Neural cell (in vitro differentiated cells): ENCODE measurements at regions not wholly inside any gene's neighbourhood (a gene's known extent, or its start where the extent isn't known, plus 50 kb on each side); places are given as distances from the start of the nearest gene placed in this dataset.

Experiments used
- CTCF ChIP-seq: fragments of 450-650 bp; IDR thresholded peaks from 2 replicates; pipeline ENCODE4 v1.5.1; 2014; ENCODE audit warnings: antibody characterized with exemption, mild to moderate bottlenecking, moderate library complexity; ENCODE audit not compliant: poor library complexity, severe bottlenecking
- EP300 ChIP-seq: fragments of 450-650 bp; conservative IDR thresholded peaks from 2 replicates; pipeline ENCODE4 v1.6.1; 2014; ENCODE audit warnings: antibody characterized with exemption, mild to moderate bottlenecking, moderate library complexity; ENCODE audit not compliant: poor library complexity, severe bottlenecking
- EZH2 ChIP-seq: fragments of 200-600, 300-800 bp; shearing (Covaris generic), sonication (generic); IDR thresholded peaks from 2 replicates; pipeline ENCODE4 v1.6.1; 2014; ENCODE audit warnings: antibody characterized with exemption, low read length, borderline replicate concordance, mild to moderate bottlenecking; ENCODE audit not compliant: insufficient read depth, poor library complexity, severe bottlenecking
- POLR2AphosphoS5 ChIP-seq: IDR thresholded peaks from 2 replicates; pipeline ENCODE4 v1.6.1; 2012
- RAD21 ChIP-seq: fragments of 450-650 bp; conservative IDR thresholded peaks from 2 replicates; pipeline ENCODE4 v1.6.1; 2014; ENCODE audit warnings: antibody characterized with exemption, mild to moderate bottlenecking, moderate library complexity
- REST ChIP-seq: IDR thresholded peaks from 2 replicates; pipeline ENCODE4 v1.6.1; 2012; ENCODE audit warnings: borderline replicate concordance

- TF ChIP-seq CTCF, result no peak
- no peak for TF ChIP-seq EZH2
- no peak for TF ChIP-seq REST
- TF ChIP-seq EP300, result no peak
- no peak for TF ChIP-seq POLR2AphosphoS5
- no peak for TF ChIP-seq RAD21
These were observed 262.9 kb upstream of the CDH2 start for GRCh38 chr18:28439870-28440269.
